GM21717 (cell line): ENCODE measurements at regions not wholly inside any gene's neighbourhood (a gene's known extent, or its start where the extent isn't known, plus 50 kb on each side); places are given as distances from the start of the nearest gene placed in this dataset.
A peak's percentile ranks its signal among the peaks of the same experiment; 100 is the strongest.
"Not testable (repeated sequence)": the region's sequence is repeated elsewhere in the genome, so short reads cannot be mapped to it uniquely, and the experiment has no call there.

Experiments used
- ATAC-seq: cut with Tn5 transposase; IDR thresholded peaks from one replicate; pipeline ENCODE4 v1.9.1; 2021; ENCODE audit warnings: mild to moderate bottlenecking, moderate library complexity; ENCODE audit not compliant: unreplicated experiment

DNA sequence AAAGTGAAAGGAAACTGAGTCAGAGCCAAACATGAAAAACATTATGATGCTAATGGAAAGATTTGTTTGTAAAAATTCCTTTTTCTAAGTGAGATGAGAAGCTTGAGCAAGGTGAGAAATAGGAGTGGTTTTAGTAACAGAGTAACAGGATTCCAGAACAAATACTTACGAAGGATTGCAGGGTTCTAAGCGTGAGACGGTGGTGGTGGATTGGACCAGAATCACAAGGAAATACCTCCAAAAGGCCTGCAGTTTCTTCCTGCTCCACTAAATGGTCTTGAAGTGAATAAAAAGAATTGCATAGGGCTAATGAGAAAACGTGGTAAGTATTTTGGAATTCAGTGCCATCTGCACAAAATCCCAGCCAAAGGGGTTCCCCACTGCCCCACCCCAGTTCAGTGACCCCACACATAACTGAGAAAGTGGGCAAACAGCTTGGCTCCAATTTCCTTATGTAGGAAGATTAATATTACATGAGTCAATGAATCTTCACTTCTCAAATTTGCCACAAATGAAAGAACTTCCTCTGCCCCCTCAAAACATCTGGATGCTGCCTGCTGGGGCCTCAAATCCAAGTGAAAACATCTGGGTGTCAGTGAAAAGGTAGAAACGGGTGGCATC is 283.8 kb upstream of the NR2F2 start:
- no peak for ATAC-seq

DNA sequence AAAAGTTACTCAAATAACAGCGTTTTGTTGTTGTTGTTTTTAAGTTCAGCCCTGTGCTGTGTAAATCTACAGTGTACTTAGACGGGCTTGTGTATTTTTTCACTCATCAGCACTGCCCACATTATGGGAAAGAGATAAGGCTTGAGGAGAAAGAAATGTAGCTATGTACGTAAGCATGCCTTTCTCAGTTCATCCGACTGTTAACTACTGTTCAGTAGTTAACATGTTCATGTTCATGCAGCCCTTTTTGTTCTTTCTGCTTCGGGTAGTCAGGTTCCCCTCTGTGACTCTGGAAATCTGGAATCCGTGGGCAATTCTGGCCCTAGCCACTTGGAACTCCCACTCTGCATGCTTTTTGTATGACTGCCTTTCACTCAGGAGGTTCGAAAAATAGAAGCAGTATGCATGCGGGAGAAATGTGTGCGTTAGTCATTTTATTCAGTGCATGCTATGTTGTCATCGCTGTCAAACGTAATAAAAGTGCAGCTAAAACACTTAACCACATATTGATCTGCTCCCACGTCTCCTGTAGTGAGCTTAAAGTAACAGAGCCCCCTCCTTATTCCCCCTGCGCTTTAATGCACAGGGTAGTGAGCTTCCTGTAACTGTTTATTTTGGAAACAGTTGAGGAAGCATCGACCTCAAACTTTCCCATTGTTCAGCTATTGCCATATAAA is 283.1 kb upstream of the NR2F2 start:
- no peak for ATAC-seq

DNA sequence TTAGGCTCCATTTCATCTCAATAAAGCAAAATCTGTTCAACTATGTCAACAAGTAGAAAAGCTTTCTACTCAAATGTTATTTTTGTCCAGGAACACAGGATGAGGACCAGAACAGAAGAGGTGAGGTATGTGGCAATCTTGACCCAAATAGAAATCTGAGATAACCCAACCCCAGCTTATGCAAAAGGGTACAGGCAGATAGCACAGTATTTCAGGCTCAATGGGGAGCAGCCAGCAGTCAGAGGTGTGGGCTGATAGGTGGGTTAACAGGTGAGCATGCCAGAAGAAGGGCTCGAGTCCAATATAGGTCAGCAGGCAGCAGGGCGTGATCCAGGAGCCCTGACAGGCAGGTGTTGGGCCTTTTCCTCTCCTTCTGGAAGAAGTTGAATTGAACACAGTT is 281.2 kb upstream of the NR2F2 start:
- no peak for ATAC-seq

DNA sequence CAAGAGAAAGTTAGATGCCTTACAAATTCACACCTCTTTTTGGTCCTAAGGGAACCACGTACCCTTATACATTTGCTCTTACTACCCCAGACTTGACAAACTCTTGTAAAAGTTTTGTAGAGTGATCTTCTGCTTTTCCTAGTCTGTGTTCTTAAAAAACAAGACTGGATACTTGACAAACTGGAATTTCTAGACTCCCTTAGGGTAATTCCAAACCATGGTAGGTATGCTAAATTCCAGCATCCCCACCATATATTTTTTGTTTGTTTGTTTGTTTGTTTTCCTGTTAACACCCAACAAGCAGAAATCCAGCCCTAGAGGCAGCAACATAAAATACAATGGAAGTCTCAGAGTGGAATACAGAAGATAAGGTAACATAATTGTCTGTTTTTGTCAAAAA is 280.7 kb upstream of the NR2F2 start:
- no peak for ATAC-seq

DNA sequence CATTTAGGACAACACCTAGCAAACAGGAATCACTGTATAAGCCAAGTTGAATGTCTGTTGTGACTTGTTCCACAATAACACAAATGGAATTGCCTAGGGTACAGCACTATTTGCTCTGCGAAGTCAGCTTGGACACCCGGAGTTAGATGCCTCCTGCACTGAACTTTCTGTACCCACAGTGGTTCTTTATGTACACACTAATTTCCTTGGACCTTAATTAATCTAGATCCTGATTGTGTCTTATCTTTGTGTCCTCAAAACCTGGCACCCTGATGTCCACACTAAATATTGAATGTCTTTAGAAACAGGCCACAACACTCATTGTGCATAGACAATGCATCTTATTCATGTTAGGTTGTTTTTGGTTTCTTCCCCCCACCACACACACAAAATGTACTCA is 278.9 kb upstream of the NR2F2 start:
- no peak for ATAC-seq

DNA sequence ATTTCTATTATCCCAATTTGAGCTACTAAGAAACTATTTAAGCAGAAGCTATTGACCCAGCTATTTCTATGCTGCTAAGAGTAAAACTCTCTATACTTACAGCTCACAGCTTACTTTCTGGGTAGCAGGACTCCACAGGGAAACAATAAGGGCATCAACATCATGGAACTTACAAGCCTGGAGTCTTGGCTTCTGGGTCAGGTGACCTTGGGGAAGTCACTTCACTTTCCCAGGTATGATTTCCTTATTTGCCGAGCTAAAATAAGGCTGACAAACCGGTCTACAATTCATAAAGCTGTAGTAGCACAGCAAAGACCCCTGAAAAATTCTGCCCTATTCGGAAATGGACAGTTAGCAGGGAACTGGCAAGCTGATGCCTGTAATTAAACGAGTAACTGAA is 278.3 kb upstream of the NR2F2 start:
- no peak for ATAC-seq

DNA sequence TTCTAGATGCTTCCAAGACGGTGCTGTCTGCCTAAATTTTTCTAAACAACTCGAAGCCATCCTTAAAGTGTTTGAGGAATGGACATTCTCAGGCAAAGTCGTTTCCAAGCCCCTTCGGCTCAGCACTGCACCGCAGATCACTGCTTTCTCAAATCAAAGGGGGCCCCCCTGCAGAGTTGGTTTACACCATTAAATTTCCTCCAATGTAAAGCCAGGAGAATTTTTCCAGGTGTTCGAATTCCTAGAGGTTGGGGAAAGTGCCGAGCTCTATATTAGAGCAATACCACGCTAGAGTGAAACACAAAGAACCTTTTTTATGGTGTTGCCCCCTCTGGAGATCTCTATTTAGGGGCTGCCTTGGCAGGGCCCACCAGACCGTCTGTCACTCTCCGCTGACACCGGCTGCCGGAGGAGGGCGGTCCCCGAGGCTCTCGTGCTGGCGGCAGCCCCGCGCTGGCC is 277.9 kb upstream of the NR2F2 start:
- ATAC-seq, result no peak

DNA sequence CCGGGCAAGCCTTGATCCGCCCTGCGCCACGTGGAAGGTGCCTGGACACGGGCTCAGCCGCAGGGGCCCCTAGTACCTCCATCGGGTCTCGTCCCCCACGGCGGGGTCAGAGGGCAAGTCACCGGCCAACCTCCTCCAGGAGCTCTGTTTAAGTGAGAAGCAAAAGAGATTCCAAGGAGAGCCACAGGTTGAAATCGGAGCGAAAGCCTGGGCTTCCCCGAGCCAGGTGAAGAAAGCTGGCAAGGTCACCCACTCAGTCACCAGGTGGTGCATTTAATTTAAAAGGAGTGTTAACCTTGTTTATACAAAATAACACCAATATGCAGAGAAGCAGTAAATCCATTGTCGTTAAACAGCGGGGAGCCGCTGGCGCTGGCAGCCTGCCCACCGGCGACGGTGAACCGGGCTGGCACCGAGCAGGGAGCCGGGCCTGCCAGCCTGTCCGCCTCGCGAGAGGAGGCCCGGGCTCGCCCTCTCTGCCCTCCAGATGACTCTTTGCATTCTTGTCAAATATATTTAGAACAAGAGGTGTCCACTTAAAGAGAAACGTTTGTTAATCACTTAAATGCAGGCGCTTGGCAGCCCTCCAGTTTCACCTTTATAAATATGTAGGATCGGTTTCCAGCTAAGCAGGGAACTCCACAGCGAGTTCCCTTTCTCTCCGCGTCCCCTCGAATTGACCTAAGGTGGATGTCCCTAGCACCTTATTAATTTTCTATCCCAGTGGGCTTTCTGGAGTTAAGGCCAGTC is 277.3 kb upstream of the NR2F2 start:
- no peak for ATAC-seq

DNA sequence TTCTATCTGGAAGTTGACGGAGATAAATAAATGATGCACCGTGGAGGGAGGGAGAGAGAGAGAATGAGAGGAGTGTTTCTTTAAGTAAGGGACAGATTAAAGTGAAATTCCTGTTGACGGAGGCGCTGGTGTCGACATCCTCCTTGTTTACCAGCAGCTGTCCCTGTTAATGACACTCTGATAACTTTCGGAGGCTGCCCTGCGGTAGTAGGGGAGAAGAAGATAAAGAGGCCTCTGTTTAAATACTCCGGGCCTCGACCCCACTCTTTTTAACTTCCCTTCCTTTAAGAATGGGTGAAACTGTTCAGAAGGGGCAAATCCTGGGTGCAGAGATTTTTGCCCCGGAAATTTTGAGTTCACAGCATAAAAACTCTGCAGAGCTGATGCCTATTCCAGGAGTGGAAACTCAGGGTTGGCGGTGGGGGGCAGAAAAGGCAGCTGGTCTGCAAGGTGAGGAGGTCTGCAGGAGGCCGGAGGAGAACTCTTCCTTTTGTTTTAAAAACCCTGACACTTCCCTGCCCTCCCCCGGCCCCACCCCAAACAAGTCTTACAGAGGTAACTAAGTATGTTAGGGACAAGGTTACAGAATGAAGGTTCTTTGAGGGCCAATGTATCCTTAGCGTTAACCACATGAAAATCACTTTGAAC is 276.6 kb upstream of the NR2F2 start:
- ATAC-seq, result no peak

DNA sequence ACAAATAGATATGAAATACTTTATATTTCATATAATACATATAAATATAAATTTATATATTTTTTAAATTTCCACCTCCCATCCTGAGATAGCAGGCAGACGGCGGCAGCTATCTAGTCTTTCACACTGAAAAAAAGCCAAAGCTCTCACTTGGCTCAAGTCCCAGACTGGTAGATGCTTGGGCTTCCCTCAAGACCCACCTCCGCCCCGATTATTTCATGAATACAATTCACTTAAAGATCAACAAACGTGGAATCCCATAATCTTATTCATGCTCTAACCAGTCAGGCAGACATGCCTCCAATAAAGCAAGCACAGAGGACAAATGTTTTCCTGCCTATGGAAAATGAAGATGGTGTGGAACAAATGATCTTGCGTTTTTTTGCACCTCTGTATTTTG is 275.9 kb upstream of the NR2F2 start:
- ATAC-seq, result no peak

DNA sequence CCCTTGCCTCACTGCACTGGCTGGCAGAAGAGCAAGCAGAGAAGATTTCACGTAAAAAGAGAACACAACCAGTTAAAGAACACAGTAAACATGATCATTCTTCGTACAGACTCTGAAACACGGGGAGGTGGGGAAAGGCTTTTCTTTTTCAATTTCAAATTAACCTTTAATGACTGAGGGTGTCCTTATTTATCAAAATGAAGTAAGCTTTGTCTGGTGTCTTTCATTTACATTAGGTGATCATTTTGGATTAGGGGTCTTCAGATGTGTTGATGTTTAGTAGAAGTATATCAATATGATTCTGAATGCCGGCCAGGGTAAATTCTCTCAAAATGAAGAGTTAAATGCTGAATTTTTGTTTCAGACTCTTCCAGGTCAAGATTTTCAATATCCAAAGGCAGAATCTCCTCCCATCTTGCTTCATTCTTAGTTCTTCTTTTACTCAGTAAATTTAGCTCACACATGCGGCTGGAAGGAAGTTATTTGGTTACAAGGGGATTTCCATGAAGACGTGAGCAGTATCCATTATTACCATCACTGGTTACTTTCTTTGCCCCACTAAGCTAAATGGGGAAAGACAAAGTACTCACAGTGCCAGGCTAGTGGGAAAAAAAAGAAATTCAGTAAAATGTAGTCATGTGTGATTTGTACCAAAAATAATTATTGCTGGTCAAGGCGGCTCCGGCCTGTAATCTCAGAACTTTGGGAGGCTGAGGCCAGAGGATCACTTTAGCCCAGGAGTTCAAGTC is 272.2 kb upstream of the NR2F2 start:
- ATAC-seq, result peak; percentile 81

DNA sequence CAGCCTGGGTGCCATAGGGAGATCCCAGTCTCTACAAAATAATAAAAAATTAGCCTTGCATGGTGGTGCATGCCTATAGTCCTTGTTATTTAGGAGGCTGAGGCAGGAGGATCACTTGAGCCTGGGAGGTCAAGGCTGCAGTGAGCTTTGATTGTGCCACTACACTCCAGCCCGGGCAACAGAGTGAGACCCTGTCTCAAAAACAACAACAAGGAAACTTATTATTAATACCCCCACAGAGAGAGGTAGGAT is 271.7 kb upstream of the NR2F2 start:
- not testable (repeated sequence) for ATAC-seq

DNA sequence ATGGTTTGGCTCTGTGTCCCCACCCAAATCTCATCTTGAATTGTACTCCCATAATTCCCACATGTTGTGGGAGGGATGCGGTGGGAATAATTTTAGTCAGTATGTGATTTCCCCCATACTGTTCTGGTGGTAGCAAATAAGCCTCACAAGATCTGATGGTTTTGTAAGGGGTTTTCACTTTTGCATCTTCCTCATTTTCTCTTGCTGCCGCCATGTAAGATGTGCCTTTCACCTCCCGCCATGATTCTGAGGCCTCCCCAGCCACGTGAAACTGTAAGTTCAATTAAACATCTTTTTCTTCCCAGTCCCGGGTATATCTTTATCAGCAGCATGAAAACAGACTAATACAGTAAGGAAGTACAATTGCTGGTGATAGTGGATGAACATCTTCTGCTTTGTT is 269.9 kb upstream of the NR2F2 start:
- not testable (repeated sequence) for ATAC-seq

DNA sequence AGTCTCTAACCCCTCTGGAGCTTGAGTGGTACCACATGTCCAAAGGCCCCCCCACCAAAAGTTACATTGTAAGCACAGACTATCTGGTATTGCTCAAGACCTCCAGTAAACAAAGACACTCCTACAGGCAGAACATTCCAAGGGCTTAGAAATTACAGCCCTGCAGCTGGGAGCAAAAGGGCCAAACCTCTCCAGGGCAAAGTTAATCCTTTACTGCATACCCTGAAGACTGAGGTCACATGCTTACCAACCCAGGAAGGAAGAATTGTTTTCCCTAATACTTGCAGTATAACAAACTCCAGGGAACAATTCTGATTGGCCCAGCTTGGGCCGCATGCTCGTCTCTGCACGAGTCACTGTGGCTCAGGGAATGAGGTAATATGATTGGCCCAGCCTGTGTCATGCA is 266.1 kb upstream of the NR2F2 start:
- ATAC-seq, result no peak

DNA sequence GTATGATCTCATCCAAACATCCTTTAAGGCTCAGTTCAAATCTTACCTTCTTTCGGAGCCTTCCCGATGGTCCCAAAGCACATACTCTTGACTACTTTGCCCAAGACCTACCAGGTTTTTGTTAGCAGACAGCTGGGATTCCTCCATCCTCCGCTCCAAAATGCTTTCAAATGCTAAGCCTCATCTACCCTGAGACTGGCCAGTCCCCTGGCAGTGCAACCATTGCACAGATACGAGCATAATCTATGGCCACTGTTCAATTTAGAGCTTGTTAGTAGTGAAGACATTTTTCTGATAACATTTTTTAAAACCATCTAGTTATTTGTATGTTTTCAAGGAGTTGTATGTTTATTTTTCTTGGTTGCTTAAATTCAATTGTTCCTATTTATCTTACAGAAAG is 264.4 kb upstream of the NR2F2 start:
- no peak for ATAC-seq

DNA sequence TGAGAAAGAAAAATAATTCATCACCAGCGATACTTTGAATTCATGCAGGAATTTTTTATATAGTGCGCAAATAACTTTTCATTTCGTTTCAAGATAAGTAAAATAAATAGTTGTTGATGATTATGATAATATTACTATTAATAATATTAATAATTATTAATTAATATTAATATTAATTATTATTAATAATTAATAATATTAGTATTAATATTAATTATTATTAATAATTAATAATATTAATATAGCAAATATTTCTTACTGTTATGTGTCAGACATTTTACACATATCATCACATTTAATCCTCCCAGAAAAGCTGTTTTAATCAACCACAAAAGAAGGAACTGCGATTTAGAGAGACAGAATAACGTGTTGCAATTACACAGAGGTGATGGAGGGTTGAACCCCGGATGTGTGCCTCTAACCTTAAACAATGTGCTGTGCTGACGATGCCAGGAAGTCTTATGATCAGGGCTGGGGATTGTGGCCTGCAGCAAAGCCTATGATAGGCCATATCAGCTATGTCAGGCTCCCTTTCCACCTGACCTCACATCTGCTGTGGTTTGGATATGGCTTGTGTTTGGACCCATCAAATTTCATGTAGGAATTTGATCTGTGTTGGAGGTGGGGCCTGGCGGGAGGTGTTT is 263.5 kb upstream of the NR2F2 start:
- ATAC-seq, result no peak

DNA sequence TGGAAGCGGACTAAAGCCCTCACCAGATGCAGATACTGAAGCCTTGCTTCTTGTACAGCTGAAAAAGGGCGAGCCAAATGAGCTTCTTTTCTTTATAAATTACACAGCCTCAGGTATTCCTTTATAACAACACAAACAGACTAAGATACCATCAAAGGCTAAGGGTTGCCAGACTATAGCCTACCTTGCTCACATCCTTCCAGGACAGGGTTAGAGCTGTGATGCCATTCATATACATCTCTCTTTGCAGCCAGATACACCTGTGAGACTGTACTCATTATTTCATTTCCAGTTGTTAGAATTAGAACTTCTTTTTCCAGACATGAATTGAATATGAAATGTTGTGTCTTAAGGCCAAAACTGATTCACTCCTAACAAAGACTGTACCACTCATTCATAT is 262.8 kb upstream of the NR2F2 start:
- ATAC-seq, result no peak

DNA sequence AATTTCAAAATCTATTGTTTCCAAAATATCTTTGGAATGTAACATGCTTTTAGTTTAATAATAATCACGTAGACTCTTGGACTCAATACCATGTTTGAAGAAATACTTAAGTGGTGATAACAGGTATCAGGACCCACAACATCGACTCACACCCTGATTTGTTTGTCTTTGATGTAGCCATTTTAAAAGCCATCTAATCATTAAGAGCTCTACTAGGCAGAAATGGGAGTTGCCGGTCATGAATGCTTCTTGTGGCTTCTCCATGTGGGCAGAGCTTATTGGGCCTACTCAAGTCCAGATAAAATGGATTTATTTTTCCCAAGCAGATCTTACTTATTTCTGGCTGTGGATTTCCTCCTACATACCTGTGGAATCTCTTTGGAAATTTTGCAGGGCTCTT is 261.6 kb upstream of the NR2F2 start:
- ATAC-seq, result no peak

DNA sequence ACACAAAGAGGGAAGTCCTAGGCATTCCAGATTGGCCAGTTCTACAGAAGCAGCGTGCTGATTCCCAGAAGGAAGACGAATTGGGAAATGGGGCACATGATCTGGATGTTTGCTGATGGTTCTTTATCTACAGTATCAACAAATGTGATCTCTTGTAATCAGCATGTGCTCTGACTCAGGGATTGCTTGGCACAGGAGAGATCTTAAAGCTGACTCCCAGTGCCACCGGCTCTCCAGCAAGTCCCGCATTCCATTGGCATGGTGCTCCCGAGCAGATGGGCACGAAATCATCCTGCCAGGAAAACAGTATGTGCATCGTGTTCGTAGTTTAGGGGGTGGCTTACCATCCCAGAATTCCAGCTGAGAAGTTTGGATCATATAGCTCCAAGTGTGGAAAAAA is 259.9 kb upstream of the NR2F2 start:
- ATAC-seq, result no peak

DNA sequence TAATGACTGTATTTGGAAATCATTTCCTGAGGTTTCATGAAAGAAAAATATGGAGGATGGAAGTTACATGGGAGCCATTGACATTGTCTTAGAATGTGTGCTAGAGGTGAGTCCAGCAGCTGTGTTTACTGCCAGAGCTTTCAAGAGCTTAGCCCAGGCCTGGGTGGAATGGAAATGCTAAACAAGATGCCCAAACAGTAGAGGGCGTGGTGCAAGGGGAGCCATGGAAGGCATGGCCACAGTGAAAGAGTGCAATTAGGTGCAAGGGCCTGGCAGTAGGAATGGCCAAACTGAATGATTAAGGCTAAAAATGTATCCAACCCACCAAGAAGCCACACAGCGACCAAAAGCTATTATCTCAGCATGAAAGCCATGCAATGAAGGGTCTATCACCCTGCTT is 257.7 kb upstream of the NR2F2 start:
- no peak for ATAC-seq

DNA sequence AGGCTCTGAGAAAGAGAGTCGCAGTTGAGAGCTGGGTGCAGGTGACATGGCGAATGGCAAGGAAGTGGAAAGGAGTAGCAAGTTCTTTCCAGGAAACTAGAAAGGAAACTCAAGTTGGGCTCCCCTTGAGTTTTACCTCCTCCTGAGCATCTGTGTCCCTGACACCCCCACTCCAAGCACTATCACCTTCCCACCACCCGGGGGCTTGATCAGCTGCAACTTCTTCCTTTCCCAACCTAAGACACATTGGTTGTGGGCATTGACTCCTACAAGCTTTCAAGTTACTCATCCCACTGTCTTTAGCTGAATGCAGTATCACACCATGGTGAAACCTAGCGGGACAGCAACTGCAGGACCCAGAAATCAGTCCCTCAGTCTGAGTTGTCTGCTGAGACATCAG is 256.6 kb upstream of the NR2F2 start:
- ATAC-seq, result no peak
